Stimulated activated effector memory CD8-positive, alpha-beta T cell treated with anti-CD3 and anti-CD28 coated beads, Interleukin-12 subunit alpha, Interleukin-12 subunit beta, amount 100 ng/mL, for 72 hours (primary cell): ENCODE measurements at regions not wholly inside any gene's neighbourhood (a gene's known extent, or its start where the extent isn't known, plus 50 kb on each side); places are given as distances from the start of the nearest gene placed in this dataset.

Source experiments
- ATAC-seq: fragments of 150-1000 bp; cut with Tn5 transposase; 2 replicates; pipeline ENCODE4 v1.10.0; 2021
- DNase-seq, 2 donors: peaks; one replicate each; pipeline ENCODE4 v3.0.0; 2021 to 2022; ENCODE audit warnings: low spot score in 2 of 2
- H3K27ac Mint-ChIP-seq: one replicate; pipeline ENCODE4 v1.8.0; 2022; ENCODE audit warnings: mild to moderate bottlenecking, mixed read lengths
- H3K36me3 Mint-ChIP-seq: one replicate; pipeline ENCODE4 v1.8.0; 2022; ENCODE audit warnings: mild to moderate bottlenecking, mixed read lengths
- H3K4me1 Mint-ChIP-seq: one replicate; pipeline ENCODE4 v1.8.0; 2022; ENCODE audit warnings: mixed read lengths
- H3K4me3 Mint-ChIP-seq: one replicate; pipeline ENCODE4 v1.8.0; 2022; ENCODE audit warnings: mild to moderate bottlenecking, mixed read lengths
- H3K9me3 Mint-ChIP-seq: one replicate; pipeline ENCODE4 v1.8.0; 2022; ENCODE audit warnings: mixed read lengths

DNA sequence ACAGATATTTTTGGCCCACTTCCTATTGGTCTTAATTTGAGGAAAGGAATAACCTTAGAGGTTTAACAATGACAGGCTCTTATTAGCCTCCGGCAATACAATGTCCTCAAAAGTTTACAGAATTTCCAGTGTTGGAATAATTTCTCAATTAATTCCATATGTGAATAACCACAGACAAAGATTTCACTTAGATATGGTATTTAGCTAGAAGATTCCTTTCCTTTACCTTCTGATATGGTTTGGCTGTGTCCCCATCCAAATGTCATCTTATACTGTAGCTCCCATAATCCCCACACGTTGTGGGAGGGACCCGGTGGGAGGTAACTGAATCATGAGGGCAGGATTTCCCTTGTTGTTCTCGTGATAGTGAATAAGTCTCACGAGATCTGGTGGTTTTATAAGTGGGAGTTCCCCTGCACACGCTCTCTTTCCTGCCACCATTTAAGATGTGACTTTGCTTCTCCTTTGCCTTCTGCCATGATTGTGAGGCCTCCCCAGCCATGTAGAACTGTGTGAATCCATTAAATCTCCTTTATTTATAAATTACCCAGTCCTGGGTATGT, 54.9 kb upstream of the RGS7 start:
- Mint-ChIP-seq H3K36me3 (no peaks in the 10 kb centered on the region), H3K4me1 (no peaks in the 10 kb centered on the region), H3K9me3 (no peaks in the 10 kb centered on the region), H3K4me3 (no peak overlapping the region), H3K27ac (no peak overlapping the region)
- DNase-seq (no peak), ATAC-seq (no peak)

DNA sequence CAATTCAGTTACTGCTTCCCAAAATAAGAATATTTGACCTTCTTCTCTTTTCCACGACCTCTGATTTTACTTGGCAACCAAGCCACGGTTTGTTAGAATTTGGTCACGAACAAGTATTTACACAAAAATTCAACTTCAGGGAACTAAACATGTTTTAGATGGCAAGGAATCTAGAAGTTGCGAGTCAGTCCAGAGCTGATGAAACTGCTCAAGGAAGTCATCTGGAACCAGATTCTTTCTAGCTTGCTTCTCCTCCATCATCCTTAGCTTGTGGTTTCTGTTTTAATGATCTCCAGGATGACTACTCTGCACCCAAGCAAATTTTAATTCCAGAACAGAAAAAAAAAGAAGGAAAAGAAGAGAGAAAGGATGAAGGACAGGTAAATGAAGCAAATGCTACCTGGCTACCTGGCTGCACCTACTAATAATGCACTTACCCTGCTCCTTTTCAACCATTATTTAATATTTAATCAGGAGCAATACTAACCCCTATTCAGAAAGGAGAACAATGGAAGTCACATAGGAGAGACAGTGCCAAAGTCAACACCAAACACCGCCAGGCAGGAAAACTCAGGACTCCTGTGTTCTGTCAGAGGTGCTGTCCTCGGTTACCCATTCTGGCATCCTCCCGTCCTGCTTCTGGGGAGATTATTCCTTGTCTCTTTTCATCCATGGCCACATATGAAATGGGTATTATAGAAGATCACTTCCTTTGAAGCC, 54.2 kb upstream of the RGS7 start:
- H3K4me1 Mint-ChIP-seq = no peaks in the 10 kb centered on the region

DNA sequence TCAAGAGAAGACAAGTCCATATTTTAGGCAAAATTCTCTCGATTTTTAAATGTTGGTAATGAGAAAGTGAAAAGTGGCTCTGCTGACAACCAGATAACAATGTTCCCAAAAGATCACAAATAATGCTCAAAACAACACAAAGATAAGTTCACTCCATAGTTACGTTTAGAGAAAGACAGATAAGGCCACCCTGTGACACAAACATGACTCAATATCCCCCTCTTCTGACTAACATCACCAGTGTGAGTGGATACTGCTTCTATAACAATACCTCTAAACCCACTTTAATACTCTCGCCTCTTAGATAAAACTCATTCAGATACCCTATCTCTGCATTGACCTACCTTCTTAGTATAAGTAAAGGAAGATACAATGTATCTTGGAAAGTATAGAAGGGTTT, 51.2 kb upstream of the RGS7 start:
- Mint-ChIP-seq H3K4me1 (no peaks in the 10 kb centered on the region), H3K9me3 (peaks cover 3% of the 10 kb centered on the region), H3K4me3 (no peak overlapping the region), H3K36me3 (no peaks in the 10 kb centered on the region), H3K27ac (no peak overlapping the region)
- no peak for DNase-seq
- ATAC-seq = no peak

More for the DNA sequence above, 54.2 kb upstream of the RGS7 start:
- Mint-ChIP-seq H3K27ac (no peak overlapping the region), H3K4me3 (no peak overlapping the region), H3K36me3 (no peaks in the 10 kb centered on the region), H3K9me3 (no peaks in the 10 kb centered on the region)
- DNase-seq (no peak), ATAC-seq (no peak)
